Mesenchymal stem cell (in vitro differentiated cells and primary cell): ENCODE measurements at regions not wholly inside any gene's neighbourhood (a gene's known extent, or its start where the extent isn't known, plus 50 kb on each side); places are given as distances from the start of the nearest gene placed in this dataset.

ENCODE experiments used
- DNase-seq: peaks from one replicate; pipeline ENCODE4 v3.0.0-alpha.2; 2013
- H2AFZ ChIP-seq: one replicate; pipeline ENCODE4 v1.6.1; 2013; ENCODE audit warnings: low read depth, mild to moderate bottlenecking, control low read depth, inconsistent platforms, low read length, moderate library complexity
- H2AK5ac ChIP-seq: 2 replicates; pipeline ENCODE4 v1.6.1; 2013; ENCODE audit warnings: low read length, moderate library complexity, mild to moderate bottlenecking, inconsistent platforms; ENCODE audit not compliant: severe bottlenecking
- H2BK120ac ChIP-seq: one replicate; pipeline ENCODE4 v1.6.1; 2013; ENCODE audit warnings: low read depth, mild to moderate bottlenecking, inconsistent platforms, low read length, moderate library complexity
- H2BK12ac ChIP-seq, 2 experiments: one replicate each; pipeline ENCODE4 v1.6.1; 2013; ENCODE audit warnings: inconsistent platforms in 2 of 2, low read length in 2 of 2, mild to moderate bottlenecking in 2 of 2, moderate library complexity in 2 of 2, control low read depth in 1 of 2
- H2BK15ac ChIP-seq: one replicate; pipeline ENCODE4 v1.6.1; 2013; ENCODE audit warnings: mild to moderate bottlenecking, low read depth, inconsistent platforms; ENCODE audit not compliant: poor library complexity, severe bottlenecking
- H2BK5ac ChIP-seq: 2 replicates; pipeline ENCODE4 v1.6.1; 2013; ENCODE audit warnings: low read depth, mild to moderate bottlenecking, low read length, control low read depth, inconsistent platforms; ENCODE audit not compliant: poor library complexity, severe bottlenecking
- H3K14ac ChIP-seq, 2 experiments: one replicate each; pipeline ENCODE4 v1.6.1; 2013; ENCODE audit warnings: inconsistent platforms in 2 of 2, low read length in 2 of 2, control low read depth in 1 of 2, mild to moderate bottlenecking in 1 of 2, moderate library complexity in 1 of 2
- H3K18ac ChIP-seq, 2 experiments: one replicate each; pipeline ENCODE4 v1.6.1; 2013; ENCODE audit warnings: inconsistent platforms in 2 of 2, low read length in 2 of 2, control low read depth in 1 of 2, low read depth in 1 of 2, mild to moderate bottlenecking in 1 of 2
- H3K23ac ChIP-seq, 2 experiments: one replicate each; pipeline ENCODE4 v1.6.1; 2013; ENCODE audit warnings: inconsistent platforms in 2 of 2, low read length in 2 of 2, mild to moderate bottlenecking in 2 of 2, moderate library complexity in 2 of 2, control low read depth in 1 of 2
- H3K27ac ChIP-seq: 2 replicates; pipeline ENCODE4 v1.5.1; 2013; ENCODE audit warnings: mild to moderate bottlenecking, moderate library complexity, low read length, control low read depth, inconsistent platforms; ENCODE audit not compliant: poor library complexity, severe bottlenecking
- H3K27me3 ChIP-seq, 2 experiments: 2 replicates each; pipeline versions ENCODE4 v1.6.1 to v1.7.0; 2013; ENCODE audit warnings: low read length in 2 of 2, mild to moderate bottlenecking in 2 of 2, moderate library complexity in 2 of 2, control low read depth in 1 of 2, inconsistent platforms in 1 of 2; ENCODE audit not compliant: control insufficient read depth in 1 of 2, insufficient read depth in 1 of 2
- H3K36me3 ChIP-seq, 2 experiments: 2 replicates each; pipeline versions ENCODE4 v1.6.1 to v1.7.0; 2013; ENCODE audit warnings: low read length in 2 of 2, control low read depth in 1 of 2, inconsistent platforms in 1 of 2, low read depth in 1 of 2, mild to moderate bottlenecking in 1 of 2; ENCODE audit not compliant: insufficient read depth in 2 of 2, control insufficient read depth in 1 of 2
- H3K4ac ChIP-seq, 2 experiments: one replicate each; pipeline ENCODE4 v1.6.1; 2013; ENCODE audit warnings: inconsistent platforms in 2 of 2, low read length in 2 of 2, mild to moderate bottlenecking in 2 of 2, moderate library complexity in 2 of 2, control low read depth in 1 of 2, low read depth in 1 of 2
- H3K4me1 ChIP-seq: 2 replicates; pipeline ENCODE4 v1.6.1; 2013; ENCODE audit warnings: low read depth, low read length, control low read depth; ENCODE audit not compliant: control insufficient read depth, insufficient read depth
- H3K4me2 ChIP-seq: 2 replicates; pipeline ENCODE4 v1.6.1; 2013; ENCODE audit warnings: low read length, mild to moderate bottlenecking, inconsistent platforms; ENCODE audit not compliant: poor library complexity, severe bottlenecking
- H3K4me3 ChIP-seq, 2 experiments: 2 replicates each; pipeline versions ENCODE4 v1.5.1 to v1.7.0; 2013; ENCODE audit warnings: low read length in 2 of 2, mild to moderate bottlenecking in 2 of 2, control low read depth in 1 of 2, low read depth in 1 of 2; ENCODE audit not compliant: insufficient read depth in 1 of 2
- H3K79me1 ChIP-seq: replicated peaks from 2 replicates; pipeline ENCODE4 v1.6.1; 2013; ENCODE audit warnings: mild to moderate bottlenecking, control low read depth, low read length, inconsistent platforms; ENCODE audit not compliant: poor library complexity, severe bottlenecking
- H3K9ac ChIP-seq: 2 replicates; pipeline ENCODE4 v1.7.0; 2013; ENCODE audit warnings: mild to moderate bottlenecking, low read length, moderate library complexity
- H3K9me3 ChIP-seq: 2 replicates; pipeline ENCODE4 v1.7.0; 2013; ENCODE audit warnings: mild to moderate bottlenecking, low read length; ENCODE audit not compliant: control insufficient read depth
- H4K8ac ChIP-seq: one replicate; pipeline ENCODE4 v1.6.1; 2013; ENCODE audit warnings: inconsistent platforms, mild to moderate bottlenecking, low read length, moderate library complexity
- H4K91ac ChIP-seq: one replicate; pipeline ENCODE4 v1.6.1; 2013; ENCODE audit warnings: mild to moderate bottlenecking, low read length, inconsistent platforms
- WGBS: methylation state at CpG from one replicate; pipeline ENCODE4 v1.1.7; 2013; ENCODE audit warnings: mixed read lengths; 5-methylcytosine and 5-hydroxymethylcytosine counted together

GRCh38 chr15:92779874-92780273 lies 120.2 kb upstream of the CHD2 start:
- Histone ChIP-seq H2BK120ac (no peak overlapping the region), H3K4me1 (no peaks in the 10 kb centered on the region), H2BK5ac (no peak overlapping the region), H4K8ac (no peak overlapping the region), H3K23ac (no peak overlapping the region), H2AFZ (no peak overlapping the region), H3K4me2 (no peak overlapping the region), H3K4me3 (no peak overlapping the region), H3K18ac (no peak overlapping the region), H3K4ac (no peak overlapping the region), H2BK12ac (no peak overlapping the region), H3K27ac (no peak overlapping the region), H2BK15ac (no peak overlapping the region), H3K9me3 (peaks cover 10% of the 10 kb centered on the region), H3K14ac (no peak overlapping the region), H2AK5ac (no peak overlapping the region), H3K79me1 (no peaks in the 10 kb centered on the region), H3K27me3 (no peaks in the 10 kb centered on the region), H4K91ac (no peak overlapping the region), H3K9ac (no peak overlapping the region), H3K36me3 (no peaks in the 10 kb centered on the region)
- DNase-seq = no peak
- WGBS = 38% methylated on average over 1 of the region's 1 CpG

GRCh38 chr15:92780843-92781242 lies 119.3 kb upstream of the CHD2 start:
- H4K91ac ChIP-seq = no peak overlapping the region
- H2AFZ ChIP-seq = no peak overlapping the region
- H3K23ac ChIP-seq = no peak overlapping the region
- peaks cover 10% of the 10 kb centered on the region for H3K9me3 ChIP-seq
- no peak for DNase-seq
- no peak overlapping the region for H3K18ac ChIP-seq
- no peak overlapping the region for H2BK120ac ChIP-seq
- WGBS = 97% methylated on average over 3 of the region's 3 CpGs
- no peak overlapping the region for H2AK5ac ChIP-seq
- H3K14ac ChIP-seq = no peak overlapping the region
- H3K36me3 ChIP-seq = no peaks in the 10 kb centered on the region
- no peak overlapping the region for H3K4ac ChIP-seq
- H2BK15ac ChIP-seq = no peak overlapping the region
- H3K4me2 ChIP-seq = no peak overlapping the region
- H4K8ac ChIP-seq = no peak overlapping the region
- H3K79me1 ChIP-seq = no peaks in the 10 kb centered on the region
- no peak overlapping the region for H3K27ac ChIP-seq
- no peak overlapping the region for H2BK12ac ChIP-seq
- no peak overlapping the region for H3K9ac ChIP-seq
- no peaks in the 10 kb centered on the region for H3K4me1 ChIP-seq
- no peak overlapping the region for H2BK5ac ChIP-seq
- no peaks in the 10 kb centered on the region for H3K27me3 ChIP-seq
- H3K4me3 ChIP-seq = no peak overlapping the region

DNA sequence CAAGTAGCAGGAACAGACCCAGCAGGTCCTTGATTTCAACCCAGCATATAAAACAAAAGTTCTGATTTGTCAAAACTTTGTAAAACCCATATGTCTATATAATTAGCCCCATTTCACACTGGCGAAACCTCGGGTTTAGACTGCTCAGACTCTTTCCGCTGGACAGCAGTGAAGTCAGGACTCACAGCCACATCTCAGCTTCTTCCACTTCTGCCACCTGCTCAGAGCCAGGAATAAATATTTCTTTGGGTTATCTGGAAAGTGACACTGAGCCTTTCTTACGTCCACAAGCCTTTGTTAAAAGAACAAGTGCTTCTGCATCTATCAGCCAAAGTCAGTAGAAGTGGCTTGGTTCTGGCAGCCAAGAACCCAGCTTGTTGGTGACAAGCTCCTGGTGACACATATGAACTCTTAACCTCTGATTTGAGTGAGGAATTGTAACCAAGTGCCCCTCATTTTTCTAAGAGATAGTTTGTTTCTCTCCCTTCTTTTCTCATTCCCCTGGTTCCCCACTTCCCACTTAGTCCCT lies 118.1 kb upstream of the CHD2 start:
- Histone ChIP-seq H2BK12ac (no peak overlapping the region), H2AFZ (no peak overlapping the region)

GRCh38 chr15:92787116-92787515 lies 113.0 kb upstream of the CHD2 start:
- 76% methylated on average over 3 of the region's 3 CpGs for WGBS
- H4K8ac ChIP-seq = no peak overlapping the region
- no peak overlapping the region for H3K18ac ChIP-seq
- no peak overlapping the region for H3K9ac ChIP-seq
- H3K36me3 ChIP-seq = no peaks in the 10 kb centered on the region
- no peak overlapping the region for H3K4me3 ChIP-seq
- H3K4me1 ChIP-seq = no peaks in the 10 kb centered on the region
- no peak overlapping the region for H2BK120ac ChIP-seq
- no peak overlapping the region for H2BK12ac ChIP-seq
- no peak overlapping the region for H3K14ac ChIP-seq
- H2BK5ac ChIP-seq = no peak overlapping the region
- DNase-seq = no peak
- no peak overlapping the region for H3K23ac ChIP-seq
- no peaks in the 10 kb centered on the region for H3K79me1 ChIP-seq
- no peak overlapping the region for H2BK15ac ChIP-seq
- H2AK5ac ChIP-seq = no peak overlapping the region
- H3K4me2 ChIP-seq = no peak overlapping the region
- no peak overlapping the region for H2AFZ ChIP-seq
- H3K27ac ChIP-seq = no peak overlapping the region
- no peak overlapping the region for H4K91ac ChIP-seq
- H3K27me3 ChIP-seq = no peaks in the 10 kb centered on the region
- no peak overlapping the region for H3K4ac ChIP-seq
- H3K9me3 ChIP-seq = no peaks in the 10 kb centered on the region

More for the DNA sequence above, 118.1 kb upstream of the CHD2 start:
- Histone ChIP-seq H3K9me3 (peaks cover 10% of the 10 kb centered on the region), H3K4me3 (no peak overlapping the region), H2BK120ac (no peak overlapping the region), H4K8ac (no peak overlapping the region), H3K4me1 (no peaks in the 10 kb centered on the region), H2AK5ac (no peak overlapping the region), H3K79me1 (no peaks in the 10 kb centered on the region), H3K23ac (no peak overlapping the region), H3K4me2 (no peak overlapping the region), H2BK15ac (no peak overlapping the region), H3K4ac (no peak overlapping the region), H3K27ac (no peak overlapping the region), H3K9ac (no peak overlapping the region), H3K14ac (no peak overlapping the region), H2BK5ac (no peak overlapping the region), H3K18ac (no peak overlapping the region), H3K27me3 (no peaks in the 10 kb centered on the region), H3K36me3 (no peaks in the 10 kb centered on the region), H4K91ac (no peak overlapping the region)
- WGBS = 92% methylated on average over 4 of the region's 4 CpGs
- DNase-seq = no peak
